ENCODE measurements at regions not wholly inside any gene's neighbourhood (a gene's known extent, or its start where the extent isn't known, plus 50 kb on each side); places are given as distances from the start of the nearest gene placed in this dataset.
"Not testable (repeated sequence)": the region's sequence is repeated elsewhere in the genome, so short reads cannot be mapped to it uniquely, and the experiment has no call there.

GRCh38 chr2:67906547-67906946 lies 156.3 kb downstream of the C1D start:
- POLR2A ChIA-PET; H3K9me3 ChIP-seq (ENCODE audit: low read length); H3K79me2 ChIP-seq (ENCODE audit: insufficient read depth, low read length); H3K36me3 ChIP-seq (replicated peaks in 1 of 2; ENCODE audit: control insufficient read depth in 1 of 2, insufficient read depth in 2 of 2, low read length in 2 of 2); FAIRE-seq; H3K27ac ChIP-seq (ENCODE audit: extremely low read length, insufficient read depth, low read length); H3K4me1 ChIP-seq (ENCODE audit: insufficient read depth, low read length); H3K4me3 ChIP-seq (replicated peaks in 1 of 3; ENCODE audit: insufficient read depth in 1 of 3, low read depth in 2 of 3, low read length in 3 of 3); H4K20me1 ChIP-seq (ENCODE audit: insufficient read depth, low read length); DNase-seq (ENCODE audit: low spot score); in situ Hi-C loops (cut with HindIII; ENCODE audit: extremely low pct_ligation_motif_present, low pct_unique_long_range_greater_than_20kb); H3K9ac ChIP-seq (ENCODE audit: insufficient read depth, low read depth, low read length); H3K4me2 ChIP-seq (ENCODE audit: low read depth, low read length); ATAC-seq; intact Hi-C loops (cut with micrococcal nuclease; ENCODE audit: unreplicated experiment); H3K27me3 ChIP-seq (ENCODE audit: control insufficient read depth in 1 of 2, insufficient read depth in 2 of 2, low read length in 2 of 2); H2AFZ ChIP-seq (ENCODE audit: low read length); BruUV-seq (replicated peaks); CTCF ChIA-PET (ENCODE audit: low intra/inter-chr PET ratio, low total read pairs): not testable (repeated sequence)

- POLR2A ChIA-PET: no interaction called here
These were observed 145.3 kb downstream of the C1D start for GRCh38 chr2:67917332-67918054.

More at GRCh38 chr2:67917332-67918054, 145.3 kb downstream of the C1D start:
- H3K4me1 ChIP-seq (ENCODE audit: insufficient read depth, low read length): no peaks in the 10 kb centered on the region
- H3K9ac ChIP-seq (ENCODE audit: insufficient read depth, low read depth, low read length): no peak overlapping the region
- BruUV-seq (replicated peaks): no TSS peak
- FAIRE-seq: no peak
- no peak for ATAC-seq
- no peak overlapping the region for H3K4me3 ChIP-seq (replicated peaks in 1 of 3; ENCODE audit: insufficient read depth in 1 of 3, low read depth in 2 of 3, low read length in 3 of 3)
- 0 out of 5 replicates have a peak, but pooled peaks cover 0 to 6% of the 10 kb centered on the region in 2 experiments for H3K27me3 ChIP-seq (ENCODE audit: control insufficient read depth in 1 of 2, insufficient read depth in 2 of 2, low read length in 2 of 2)
- TF ChIP-seq ZNF260 (CRISPR knock-in tag; IDR thresholded peaks at IDR 0.05; ENCODE audit: borderline replicate concordance, low read depth) (no peak), UBTF (CRISPR knock-in tag; IDR thresholded peaks at IDR 0.05) (no peak), RORA (CRISPR knock-in tag; IDR thresholded peaks at IDR 0.05) (no peak), DBP (CRISPR knock-in tag; IDR thresholded peaks at IDR 0.05; ENCODE audit: not compliant biosample characterization) (no peak), ZBTB33 (CRISPR knock-in tag; IDR thresholded peaks at IDR 0.05) (no peak)
- no peaks in the 10 kb centered on the region for H4K20me1 ChIP-seq (ENCODE audit: insufficient read depth, low read length)
- intact Hi-C loops (cut with micrococcal nuclease; ENCODE audit: unreplicated experiment) (no loop called here), in situ Hi-C loops (cut with HindIII; ENCODE audit: extremely low pct_ligation_motif_present, low pct_unique_long_range_greater_than_20kb) (no loop called here)
- no peaks in the 10 kb centered on the region for H3K9me3 ChIP-seq (ENCODE audit: low read length)
- H3K27ac ChIP-seq (ENCODE audit: extremely low read length, insufficient read depth, low read length): no peak overlapping the region
- CTCF ChIA-PET (ENCODE audit: low intra/inter-chr PET ratio, low total read pairs): no interaction called here
- no peak overlapping the region for H3K4me2 ChIP-seq (ENCODE audit: low read depth, low read length)
- no peak overlapping the region for H2AFZ ChIP-seq (ENCODE audit: low read length)
- H3K79me2 ChIP-seq (ENCODE audit: insufficient read depth, low read length): no peaks in the 10 kb centered on the region
- no peak for DNase-seq (ENCODE audit: low spot score)
- 34% methylated on average over 2 of the region's 2 CpGs for WGBS (ENCODE audit: low lambda C conversion rate)
- H3K36me3 ChIP-seq (replicated peaks in 1 of 2; ENCODE audit: control insufficient read depth in 1 of 2, insufficient read depth in 2 of 2, low read length in 2 of 2): no peaks in the 10 kb centered on the region
